ENCODE measurements at regions not wholly inside any gene's neighbourhood (a gene's known extent, or its start where the extent isn't known, plus 50 kb on each side); places are given as distances from the start of the nearest gene placed in this dataset.

DNA sequence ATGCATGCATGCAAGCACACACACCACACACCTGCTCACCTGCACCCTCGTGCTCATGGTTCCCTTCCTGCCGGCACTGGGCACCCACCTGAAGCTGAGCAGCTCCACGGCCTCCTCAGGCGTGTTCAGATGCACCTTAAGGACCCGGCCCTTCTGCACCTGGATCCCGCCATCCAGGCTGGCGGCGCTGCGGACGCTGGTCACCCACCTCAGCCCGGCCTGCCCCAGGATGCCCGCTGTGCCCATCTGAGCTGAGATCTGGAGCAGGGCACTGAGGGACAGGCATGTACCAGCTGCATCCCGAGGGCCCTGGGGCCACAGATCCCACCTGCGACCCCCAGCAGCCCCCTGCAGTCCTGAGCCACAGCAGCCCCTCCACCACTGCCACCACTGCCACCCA, 110.0 kb downstream of the LITAF start:
- no peak for DNase-seq

DNA sequence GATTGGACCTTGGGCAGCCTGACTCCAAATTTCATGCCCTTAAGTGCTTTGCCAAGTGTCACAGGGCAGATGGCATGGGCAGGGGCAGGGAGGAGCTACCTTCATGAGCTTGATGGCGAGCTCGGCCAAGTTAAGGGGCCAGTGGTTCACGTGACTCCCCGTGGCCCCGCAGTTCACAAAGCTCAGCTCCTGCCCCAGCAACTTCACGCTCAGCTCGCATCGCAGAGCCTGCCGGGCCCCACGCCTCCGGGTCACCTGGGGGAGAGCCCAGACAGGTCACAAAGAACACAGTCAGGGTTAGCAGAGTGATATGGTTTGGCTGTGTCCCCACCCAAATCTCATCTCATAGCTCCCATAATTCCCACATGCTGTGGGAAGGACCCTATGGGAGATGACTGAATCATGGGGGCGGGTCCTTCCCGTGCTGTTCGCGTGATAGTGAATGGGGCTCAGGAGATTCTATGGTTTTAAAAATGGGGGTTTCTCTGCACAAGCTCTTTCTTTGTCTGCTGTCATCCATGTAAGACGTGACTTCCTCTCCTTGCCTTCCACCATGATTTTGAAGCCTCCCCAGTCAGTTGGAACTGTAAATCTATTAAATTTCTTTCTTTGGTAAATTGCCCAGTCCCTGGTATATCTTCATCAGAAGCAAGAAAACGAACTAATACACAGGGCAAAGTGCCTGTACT, 108.1 kb downstream of the LITAF start:
- DNase-seq: no peak

DNA sequence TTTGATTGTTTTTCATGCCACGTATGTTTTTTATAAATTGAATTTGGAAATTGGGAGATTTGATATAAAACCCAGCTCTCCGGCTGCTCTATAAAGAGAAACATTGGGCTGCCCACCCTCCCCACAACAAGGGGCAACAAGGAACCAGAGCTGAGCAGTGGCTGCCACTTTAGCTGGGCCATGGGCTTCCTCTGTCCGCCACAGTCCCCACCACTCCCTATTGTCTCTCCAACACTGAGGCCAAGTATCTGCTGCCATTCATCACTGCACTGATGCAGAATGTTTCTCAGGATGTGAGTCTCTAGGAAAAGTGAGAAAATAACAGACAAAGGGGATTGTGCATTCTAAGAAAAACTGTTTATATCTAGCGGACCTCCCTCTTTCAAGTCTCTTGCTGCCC, 106.8 kb downstream of the LITAF start:
- no peak for DNase-seq

DNA sequence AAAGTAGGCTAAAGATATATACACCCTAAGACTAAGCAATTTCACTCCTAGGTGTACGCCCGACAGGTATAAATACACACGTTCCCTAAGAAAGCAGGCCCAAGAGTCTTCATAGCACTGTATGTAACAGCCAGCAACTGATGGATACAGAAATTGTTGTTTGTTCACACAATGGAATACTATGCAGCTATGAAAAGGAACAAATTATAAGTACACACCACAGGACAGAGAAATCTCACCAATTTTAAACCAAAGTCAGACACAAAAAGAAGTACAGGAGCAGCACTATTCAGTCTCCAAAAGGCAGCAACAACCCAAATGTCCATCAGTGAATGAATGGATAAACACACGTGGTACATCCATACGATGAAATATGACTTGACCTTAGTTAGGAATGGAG, 106.1 kb downstream of the LITAF start:
- no peak for DNase-seq

DNA sequence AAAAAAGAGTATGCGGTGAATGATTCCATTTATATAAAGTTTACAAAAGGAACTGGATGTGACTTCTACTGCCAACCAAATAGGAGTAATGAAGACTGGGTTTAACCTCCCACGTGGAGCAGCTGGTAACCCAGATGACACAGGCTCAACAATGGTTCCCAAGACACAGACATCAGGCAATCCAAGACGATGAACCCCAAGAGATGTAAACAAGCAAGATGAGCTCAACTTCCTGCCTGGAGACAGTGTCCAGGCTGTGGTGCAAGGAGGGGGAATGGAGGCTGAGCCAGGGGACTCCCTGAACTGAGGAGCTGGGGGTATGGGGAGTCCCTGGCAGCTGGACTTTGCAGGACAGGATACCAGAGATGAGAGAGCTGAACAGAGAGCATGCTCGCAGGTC, 104.7 kb downstream of the LITAF start:
- DNase-seq: no peak

DNA sequence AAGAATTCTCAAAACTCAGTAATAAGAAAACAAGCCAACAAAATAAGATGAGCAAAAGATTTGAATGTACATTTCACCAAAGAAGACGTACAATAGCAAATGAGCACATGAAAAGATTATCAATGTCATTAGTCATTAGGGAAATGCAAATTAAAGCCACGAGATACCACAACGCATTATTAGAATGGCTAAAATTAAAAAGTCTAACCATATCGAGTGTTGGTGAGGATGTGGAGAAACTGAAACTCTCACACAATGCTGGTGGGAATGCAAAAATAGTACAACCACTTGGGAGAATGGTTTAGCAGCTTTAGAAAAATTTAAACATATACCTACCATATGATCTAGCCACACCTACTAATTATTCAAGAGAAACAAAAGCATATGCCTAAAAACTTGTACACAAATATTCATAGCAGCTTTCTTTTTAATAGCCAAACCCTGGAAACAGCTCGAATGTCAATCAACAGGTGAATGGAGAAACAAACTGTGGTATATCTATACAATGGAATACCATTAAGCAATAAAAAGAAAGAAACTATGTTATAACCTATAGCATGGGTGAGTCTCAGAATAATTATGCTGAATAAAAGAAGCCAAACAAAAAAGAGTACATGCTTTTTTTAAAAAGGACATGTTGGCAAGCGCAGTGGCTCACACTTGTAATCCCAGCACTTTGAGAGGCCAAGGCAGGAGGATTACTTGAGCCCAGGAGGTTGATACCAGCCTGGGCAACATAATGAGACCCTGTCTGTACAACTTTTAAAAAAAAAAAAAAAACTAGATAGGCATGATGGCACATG, 103.6 kb downstream of the LITAF start:
- DNase-seq: no peak

DNA sequence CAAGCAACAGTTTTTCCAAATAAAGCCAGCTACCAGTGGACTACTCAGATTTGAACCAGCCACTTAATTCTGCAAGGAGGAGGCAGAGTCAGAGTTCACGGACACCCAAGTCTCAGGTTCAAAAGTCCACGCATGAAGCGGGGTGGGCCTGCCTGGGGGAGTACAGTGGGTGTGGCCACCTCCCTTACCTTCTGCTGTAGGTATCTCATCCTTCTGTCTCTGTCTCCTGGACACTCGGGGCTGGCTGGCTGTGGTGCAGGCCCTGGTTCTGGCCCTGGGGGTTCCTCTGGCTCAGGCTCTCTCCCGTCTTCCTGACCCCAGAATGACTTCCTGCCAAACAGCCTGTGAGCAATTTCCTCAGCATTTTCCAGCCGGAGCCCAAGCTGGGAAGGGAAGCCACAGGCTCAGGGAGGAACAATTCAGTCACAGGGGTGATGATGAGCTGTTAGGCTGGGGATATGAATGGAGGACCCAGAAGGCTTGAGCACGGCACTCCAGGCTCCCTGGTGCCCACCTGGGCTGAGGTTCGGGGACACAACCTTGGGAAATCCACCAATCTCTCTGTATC, 101.9 kb downstream of the LITAF start:
- DNase-seq: no peak

DNA sequence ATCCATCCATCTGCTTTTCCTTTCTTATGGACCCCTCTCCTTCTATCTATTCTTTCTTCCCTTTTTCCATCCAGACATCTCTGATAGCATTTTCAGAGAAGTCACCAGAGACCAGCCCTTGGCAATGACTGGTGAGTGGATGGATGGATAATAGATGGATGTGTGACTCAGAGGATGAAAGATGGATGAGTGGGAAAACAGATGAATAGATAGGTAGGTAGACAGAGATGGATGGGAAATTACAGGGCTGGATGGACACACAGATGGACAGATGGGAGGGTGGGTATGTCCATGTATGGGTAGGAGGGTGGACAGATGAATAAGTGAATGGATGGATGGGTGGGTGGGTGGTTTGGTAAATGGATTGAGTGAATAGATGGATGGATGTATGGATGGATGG, 101.0 kb downstream of the LITAF start:
- DNase-seq: no peak

DNA sequence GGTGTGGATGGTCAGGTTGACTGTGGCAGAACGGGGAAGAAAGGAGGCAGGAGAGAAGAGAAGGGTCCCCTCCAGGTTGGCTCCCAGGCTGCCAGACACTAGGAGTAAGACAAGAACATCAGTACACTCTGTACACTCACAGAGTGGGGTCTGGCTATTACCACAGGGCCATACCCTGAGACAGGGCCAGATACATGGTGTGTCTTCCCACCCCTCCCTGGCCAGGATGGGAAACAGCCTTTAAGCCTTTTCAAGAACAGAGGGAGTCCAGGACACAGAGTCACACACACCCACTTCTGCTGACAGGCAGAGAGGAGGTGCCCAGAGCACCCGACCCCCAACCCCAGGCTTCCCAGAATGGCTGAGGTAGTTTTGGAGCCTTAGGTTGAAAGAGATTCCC, 99.4 kb downstream of the LITAF start:
- no peak for DNase-seq

DNA sequence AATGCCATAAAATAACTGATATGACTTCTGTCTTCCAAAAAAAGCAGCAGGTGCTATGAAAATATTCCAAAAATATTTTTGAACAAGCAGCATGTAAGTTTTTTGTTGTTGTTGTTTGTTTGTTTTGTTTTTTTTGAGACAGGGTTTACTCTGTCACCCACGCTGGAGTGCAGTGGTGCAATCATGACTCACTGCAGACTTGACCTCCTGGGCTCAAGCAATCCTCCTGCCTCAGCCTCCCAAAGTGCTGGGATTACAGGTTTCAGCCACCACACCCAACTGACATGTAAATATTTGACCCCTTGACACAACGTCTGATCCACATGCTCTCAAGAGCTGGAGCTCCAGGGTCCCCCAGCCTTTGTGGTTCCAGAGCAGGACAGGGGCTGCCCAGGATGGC, 98.4 kb downstream of the LITAF start:
- DNase-seq: no peak

DNA sequence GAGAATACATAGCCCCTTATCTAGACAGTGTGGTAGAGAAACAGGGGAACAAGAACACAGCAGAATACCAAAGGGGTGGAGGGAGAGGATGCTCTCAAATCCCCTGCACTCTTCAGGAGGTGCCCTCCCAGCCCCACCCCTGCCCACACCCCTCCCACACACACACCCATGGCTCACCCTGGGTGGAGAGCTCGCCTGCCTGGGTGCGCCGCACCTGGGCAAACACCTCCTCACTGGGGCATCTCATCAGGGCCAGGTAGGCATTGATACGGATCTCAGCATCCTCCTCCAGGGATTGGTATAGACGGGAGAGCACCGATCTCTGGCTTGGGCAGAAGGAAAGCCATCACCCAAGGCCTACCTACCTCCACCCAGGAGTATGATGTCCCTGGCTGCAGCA, 95.2 kb downstream of the LITAF start:
- no peak for DNase-seq

DNA sequence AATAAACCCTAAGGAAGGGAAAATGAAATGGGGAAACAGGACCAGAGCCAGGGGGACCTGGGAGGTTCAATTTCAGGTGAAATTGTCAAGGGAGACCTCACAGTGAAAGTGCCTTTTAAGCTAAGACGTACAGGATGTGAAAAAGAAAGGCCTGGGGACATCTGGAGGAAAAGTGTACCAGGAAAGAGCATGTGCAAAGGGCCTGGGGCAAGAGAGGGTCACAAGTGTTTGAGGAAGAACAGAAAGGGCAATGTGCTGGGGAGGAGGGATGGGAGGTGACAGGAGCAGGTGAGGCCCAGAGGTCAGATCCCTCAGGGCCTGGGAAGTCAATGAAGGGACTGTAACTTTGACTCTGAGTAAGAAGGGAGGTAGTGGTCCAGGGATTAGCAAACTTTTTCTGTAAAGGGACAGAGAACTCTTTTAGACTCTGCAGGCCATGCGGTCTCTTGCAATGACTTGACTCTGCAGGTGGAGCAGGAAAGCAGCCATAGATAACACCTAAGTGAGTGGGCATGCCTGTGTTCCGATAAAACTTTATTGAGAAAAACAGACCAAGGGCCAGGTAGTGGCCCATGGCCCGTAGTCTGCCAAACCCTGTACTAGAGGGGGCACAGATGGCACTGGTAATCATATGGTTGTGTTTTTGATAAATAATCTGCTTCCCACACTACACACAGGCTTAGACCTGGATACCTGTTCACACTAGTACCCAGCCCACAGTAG, 93.8 kb downstream of the LITAF start:
- no peak for DNase-seq

DNA sequence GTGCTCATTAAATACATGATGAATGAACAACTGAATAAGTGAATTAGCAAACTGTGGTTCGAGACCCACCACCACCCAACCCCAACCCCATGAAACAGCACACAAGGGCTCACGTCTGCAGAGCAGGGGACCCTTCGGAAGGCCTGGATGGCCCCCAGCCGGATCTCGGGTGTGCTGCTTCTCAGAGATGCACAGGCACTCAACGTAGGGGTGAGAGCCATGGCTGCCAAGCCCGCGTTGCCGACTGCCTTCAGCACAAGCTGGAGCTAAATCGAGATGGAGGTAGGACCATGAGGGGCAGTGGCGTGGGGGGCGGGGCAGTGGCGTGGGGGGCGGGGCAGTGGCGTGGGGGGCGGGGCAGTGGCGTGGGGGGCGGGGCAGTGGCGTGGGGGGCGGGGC, 93.2 kb downstream of the LITAF start:
- DNase-seq: no peak

DNA sequence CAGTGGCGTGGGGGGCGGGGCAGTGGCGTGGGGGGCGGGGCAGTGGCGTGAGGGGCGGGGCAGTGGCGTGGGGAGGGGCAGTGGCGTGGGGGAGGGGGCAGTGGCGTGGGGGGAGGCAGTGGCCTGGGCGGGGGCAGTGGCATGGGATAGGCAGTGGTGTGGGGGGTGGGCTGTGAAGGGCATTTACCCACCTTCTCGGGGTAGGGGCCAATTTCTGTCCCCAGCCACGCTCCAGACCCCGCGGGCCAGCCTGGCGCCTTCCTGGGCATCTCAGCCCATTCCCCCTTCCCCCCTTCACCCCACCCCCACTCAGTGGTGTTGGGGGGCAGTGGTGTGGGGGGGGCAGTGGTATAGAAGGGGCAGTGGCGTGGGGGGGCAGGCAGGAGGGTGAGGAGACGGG, 92.7 kb downstream of the LITAF start:
- no peak for DNase-seq

DNA sequence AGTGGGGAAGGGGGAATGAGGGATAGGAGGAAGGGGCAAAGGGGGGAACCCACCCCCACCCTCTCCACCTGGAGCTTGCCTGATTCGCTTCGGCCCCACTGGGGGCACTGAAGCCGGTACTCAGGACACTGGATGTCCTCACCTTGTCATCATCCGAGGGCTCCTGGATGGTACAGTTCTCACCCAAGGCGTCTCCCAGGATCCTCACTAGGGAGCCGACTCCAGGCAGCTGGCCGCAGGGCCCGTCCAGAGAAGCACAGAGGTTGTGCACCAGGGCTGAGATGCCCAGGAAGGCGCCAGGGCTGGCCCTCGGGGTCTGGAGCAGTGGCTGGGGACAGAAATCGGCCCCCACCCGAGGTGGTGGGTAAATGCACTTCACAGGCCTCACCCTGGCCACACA, 92.3 kb downstream of the LITAF start:
- DNase-seq: no peak

DNA sequence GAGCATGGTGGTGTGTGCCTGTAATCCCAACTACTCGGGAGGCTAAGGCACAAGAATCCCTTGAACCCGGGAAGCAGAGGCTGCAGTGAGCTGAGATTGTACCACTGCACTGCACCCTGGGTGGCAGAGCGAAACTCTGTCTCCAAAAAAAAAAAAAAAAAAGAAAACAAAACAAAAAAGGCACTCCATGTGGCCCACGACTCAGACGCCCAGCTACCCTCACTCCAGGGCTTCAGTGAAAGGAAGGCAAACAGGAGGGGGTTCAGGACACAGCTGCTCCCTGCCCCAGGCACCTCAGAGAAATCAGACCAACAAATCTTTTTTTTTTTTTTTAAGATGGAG, 91.7 kb downstream of the LITAF start:
- no peak for DNase-seq

Data from NCI-H526 (cell line).